ENCODE measurements at regions not wholly inside any gene's neighbourhood (a gene's known extent, or its start where the extent isn't known, plus 50 kb on each side); places are given as distances from the start of the nearest gene placed in this dataset.

DNA sequence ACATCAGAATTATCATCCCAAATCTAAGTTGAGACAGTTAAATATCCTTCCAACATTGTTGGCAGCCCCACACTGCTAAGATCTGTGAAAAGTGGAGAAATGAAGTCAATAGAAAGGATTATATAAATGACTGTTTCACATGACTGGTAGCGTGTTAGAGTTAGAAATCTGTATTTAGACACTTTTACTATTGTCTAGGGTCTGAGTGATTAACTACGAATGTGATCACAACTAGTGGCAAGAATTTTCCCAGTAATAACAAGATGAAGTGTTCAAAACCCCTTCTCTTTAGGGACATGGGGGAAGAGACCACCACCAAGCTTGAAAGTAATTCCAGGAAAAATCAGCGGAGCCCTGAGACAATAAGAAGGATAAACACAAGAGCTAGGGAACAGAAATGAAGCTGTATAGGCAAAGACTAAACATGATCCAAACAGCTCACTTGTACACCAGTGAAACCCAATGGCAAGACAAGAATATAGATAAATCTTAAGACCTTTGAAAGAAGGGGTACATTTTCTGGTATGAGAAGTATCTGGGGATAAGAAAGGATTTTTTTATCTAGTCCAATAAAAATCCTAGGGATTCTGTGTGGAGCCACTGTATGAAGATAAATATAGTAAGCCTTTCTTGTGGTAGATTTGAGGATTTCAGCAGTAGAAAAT is 646.6 kb upstream of the USP24 start:
- TF ChIP-seq, protein P1, sequence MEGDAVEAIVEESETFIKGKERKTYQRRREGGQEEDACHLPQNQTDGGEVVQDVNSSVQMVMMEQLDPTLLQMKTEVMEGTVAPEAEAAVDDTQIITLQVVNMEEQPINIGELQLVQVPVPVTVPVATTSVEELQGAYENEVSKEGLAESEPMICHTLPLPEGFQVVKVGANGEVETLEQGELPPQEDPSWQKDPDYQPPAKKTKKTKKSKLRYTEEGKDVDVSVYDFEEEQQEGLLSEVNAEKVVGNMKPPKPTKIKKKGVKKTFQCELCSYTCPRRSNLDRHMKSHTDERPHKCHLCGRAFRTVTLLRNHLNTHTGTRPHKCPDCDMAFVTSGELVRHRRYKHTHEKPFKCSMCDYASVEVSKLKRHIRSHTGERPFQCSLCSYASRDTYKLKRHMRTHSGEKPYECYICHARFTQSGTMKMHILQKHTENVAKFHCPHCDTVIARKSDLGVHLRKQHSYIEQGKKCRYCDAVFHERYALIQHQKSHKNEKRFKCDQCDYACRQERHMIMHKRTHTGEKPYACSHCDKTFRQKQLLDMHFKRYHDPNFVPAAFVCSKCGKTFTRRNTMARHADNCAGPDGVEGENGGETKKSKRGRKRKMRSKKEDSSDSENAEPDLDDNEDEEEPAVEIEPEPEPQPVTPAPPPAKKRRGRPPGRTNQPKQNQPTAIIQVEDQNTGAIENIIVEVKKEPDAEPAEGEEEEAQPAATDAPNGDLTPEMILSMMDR (IDR thresholded peaks at IDR 0.05): no peak
- TF ChIP-seq ZFX (IDR thresholded peaks at IDR 0.05; ENCODE audit: borderline replicate concordance): no peak

Measured in 22Rv1 (cell line).